GM12892 (cell line): ENCODE measurements at regions not wholly inside any gene's neighbourhood (a gene's known extent, or its start where the extent isn't known, plus 50 kb on each side); places are given as distances from the start of the nearest gene placed in this dataset.

ENCODE experiments used
- POLR2A ChIP-seq: IDR thresholded peaks from 2 replicates; pipeline ENCODE4 v1.6.1; 2011; ENCODE audit warnings: low read depth, low read length, control low read depth
- POLR2AphosphoS5 ChIP-seq: IDR thresholded peaks from 2 replicates; pipeline ENCODE4 v1.6.1; 2011; ENCODE audit warnings: low read depth, low read length, control low read depth
- TAF1 ChIP-seq: IDR thresholded peaks from 2 replicates; pipeline ENCODE4 v1.6.1; 2011; ENCODE audit warnings: low read depth, mild to moderate bottlenecking, control low read depth, low read length, borderline replicate concordance

DNA sequence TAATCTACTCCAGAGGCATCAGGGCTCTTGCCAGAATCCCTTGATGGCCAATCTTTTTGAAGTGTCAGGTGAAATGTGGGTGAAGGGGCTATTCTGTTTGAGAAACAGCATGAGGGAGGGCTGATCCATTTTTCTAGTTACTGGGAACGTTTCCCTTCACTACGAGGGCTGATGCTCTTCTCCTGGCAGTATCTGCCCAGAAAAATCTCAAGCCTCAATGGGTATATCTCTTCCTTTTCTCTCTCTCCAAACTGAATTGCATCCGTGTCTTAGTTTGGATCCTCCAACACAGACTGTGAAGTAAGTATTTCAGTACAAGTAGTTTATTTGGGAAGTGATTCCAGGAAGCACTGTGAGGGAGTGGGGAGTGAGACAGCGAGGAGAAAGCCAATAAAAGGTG lies 113.0 kb upstream of the NAV2 start:
- no peak for TF ChIP-seq TAF1
- TF ChIP-seq POLR2AphosphoS5: no peak
- no peak for TF ChIP-seq POLR2A
